ENCODE measurements at regions not wholly inside any gene's neighbourhood (a gene's known extent, or its start where the extent isn't known, plus 50 kb on each side); places are given as distances from the start of the nearest gene placed in this dataset.

GRCh38 chr16:6728381-6728780 lies 604.3 kb upstream of the RBFOX1 start:
- no peak for TF ChIP-seq CTCF (IDR thresholded peaks at IDR 0.05)
- no peak for TF ChIP-seq POLR2A (IDR thresholded peaks at IDR 0.05)

All from vagina (tissue), 2 donors.